HG02840 (cell line): ENCODE measurements at regions not wholly inside any gene's neighbourhood (a gene's known extent, or its start where the extent isn't known, plus 50 kb on each side); places are given as distances from the start of the nearest gene placed in this dataset.
"Not testable (repeated sequence)": the region's sequence is repeated elsewhere in the genome, so short reads cannot be mapped to it uniquely, and the experiment has no call there.

ENCODE experiments used
- ATAC-seq: cut with Tn5 transposase; IDR thresholded peaks from one replicate; pipeline ENCODE4 v1.9.1; 2021; ENCODE audit warnings: mild to moderate bottlenecking, moderate library complexity, moderate number of reproducible peaks; ENCODE audit not compliant: unreplicated experiment, low FRiP score

DNA sequence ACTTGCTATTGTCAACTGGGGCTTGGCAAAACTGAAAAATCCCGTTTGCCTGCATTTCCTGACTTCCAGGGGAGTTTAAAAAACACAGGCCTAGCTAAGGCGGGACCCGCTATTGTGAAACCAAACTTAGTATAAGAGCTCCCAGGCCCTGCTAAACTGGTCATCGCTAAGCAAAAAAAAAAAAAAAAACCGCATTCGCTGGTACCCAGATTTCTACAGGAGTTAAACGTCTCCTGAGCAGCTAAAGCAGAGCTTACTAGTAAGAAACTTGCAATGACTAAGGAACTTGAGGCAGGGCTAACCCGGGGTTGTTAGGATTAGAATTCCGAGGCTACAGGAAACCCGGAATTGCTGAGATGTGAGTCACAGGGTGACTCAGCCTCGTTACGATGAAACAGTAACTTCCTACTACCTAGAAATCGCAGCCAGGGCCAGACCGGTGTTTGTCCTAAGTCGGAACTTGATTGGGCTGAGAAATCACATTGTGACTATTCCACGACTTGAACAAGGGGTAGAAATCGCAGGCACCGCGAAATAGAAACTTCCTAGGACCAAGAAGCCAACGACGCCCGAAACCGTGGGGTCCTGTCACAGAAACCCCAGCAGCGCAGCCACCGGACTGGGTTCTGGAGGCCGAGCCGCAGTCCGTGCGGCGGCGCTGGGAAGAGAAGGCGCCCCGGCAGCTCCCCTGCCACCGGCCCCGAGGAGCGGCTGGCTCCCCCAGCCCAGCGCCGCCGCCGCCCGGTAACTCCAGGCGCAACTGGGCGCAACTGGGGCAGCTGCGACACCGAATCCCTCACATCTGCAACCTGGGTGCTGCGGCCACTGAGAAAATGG lies 89.4 kb downstream of the ANXA2R start:
- peak; percentile 35 for ATAC-seq

DNA sequence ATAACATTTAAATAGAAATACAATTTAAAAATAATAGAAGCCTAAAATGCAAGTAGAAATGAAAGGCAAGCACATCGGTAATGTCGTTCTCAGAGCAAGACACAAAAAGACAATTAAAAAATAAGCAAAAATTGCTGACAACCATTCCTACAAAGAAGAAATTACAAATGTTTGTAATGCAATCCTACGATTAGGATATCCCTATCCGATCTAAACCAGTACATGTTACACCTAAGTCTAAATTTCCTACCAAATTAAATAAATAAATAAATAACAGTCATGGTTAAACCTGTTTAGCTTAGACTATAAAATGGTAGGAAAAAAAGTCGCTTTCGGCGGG lies 90.0 kb downstream of the ANXA2R start:
- ATAC-seq, result no peak

DNA sequence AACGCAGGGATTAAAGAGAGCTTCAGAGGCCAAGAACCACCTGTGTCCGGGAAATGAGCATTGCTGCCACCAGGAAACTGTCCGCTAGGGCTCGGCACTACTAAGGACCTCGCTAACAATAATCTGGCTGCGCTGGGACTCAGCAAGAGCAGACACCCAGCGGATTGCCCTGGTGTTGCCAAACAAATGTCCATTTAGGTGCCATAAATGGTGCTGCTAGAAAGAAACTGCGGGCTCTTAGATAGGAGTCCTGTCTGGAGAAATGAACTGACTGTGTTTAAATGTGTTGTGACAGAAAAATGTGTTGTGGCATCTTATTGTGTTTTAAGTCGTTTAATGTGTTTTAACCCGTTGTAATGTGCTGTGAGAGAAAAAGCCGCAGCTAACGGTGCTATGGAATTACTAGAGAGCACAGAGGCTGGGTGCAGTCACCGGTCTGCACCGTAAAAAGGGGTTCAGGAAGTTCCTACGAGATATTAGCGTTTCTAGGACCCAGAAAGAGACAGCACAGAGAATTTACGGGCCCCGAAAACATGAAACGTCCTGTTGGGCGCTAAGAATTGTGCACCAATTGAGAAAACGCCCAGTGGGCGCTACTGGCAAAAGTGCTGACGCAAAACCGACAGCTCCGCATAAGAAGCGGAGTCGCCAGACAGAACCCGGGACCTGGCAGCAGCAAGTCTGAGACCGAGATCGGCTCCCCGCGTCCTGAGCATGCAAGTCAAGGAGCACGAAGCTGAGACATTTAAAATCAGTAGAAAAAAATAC lies 90.6 kb downstream of the ANXA2R start:
- peak; percentile 54 for ATAC-seq

DNA sequence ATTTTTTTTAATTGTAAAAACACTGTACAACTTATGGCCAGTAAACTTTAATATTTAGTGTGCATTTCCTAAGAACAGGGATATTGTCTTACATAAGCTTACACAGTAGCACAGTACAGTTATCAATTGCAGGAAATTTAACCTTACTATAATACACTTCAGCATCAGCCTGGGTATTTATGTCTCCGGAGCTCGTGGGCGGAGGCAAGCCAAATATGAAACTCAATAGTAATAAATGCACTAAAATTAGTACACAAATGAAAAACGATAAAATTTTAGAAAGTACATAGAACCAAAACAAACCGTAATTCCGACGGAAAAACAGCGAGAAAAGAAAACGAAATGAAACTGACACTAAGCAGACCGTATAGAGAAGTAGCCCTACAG lies 91.2 kb downstream of the ANXA2R start:
- ATAC-seq, result no peak

DNA sequence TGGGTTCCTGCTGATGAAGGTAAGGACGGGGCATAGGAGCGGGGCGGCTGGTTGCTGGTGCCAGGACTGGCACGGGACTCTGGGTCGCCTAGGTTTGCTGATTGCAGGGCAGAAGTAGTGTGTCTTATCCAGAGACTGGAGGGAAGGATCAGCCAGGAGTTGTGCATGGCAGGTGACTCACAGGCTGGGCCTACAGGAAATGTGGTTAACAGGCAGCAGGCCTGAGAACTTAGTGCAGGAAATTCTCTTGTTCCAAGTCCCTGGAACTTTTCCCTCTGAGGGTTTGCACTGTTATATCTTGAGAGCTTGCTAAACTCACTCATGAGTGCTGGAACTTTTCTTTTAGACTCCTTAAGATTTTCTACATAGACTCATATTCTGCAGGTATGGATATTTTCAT lies 95.1 kb downstream of the ANXA2R start:
- ATAC-seq, result no peak

DNA sequence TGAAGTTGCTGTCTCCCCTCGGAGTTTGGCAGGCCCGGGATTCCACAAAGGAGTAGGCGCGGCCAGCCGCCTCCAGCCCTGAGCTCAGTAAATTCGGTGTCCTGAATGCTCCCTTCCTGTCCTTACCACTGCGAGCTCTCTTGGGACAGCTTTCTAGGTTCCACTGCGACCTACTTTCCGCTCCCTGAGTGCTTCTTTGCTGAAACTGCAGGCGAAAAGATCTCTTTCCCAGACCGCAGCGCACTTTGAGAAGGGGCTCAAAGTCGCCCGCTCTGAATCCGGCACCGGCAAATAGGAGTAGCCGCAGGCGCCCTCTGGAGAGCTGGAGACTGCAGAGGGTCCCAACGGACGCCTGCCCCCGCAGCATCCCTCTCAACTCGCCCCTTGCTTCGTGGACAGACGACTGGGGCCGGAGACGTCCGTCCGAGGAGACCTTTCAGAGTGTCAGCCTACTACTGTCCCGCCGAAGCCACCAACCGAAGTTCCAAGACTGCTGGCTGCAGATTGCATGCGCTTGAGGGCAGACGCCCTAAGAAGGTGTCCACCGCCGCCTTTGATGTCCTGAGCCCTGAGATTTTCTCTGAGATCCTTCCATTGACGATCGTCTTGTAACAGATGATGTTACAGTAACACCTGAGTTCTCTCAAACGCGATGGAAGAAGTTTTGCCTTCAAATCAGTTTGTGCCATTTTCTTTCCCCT lies 96.0 kb downstream of the ANXA2R start:
- no peak for ATAC-seq

DNA sequence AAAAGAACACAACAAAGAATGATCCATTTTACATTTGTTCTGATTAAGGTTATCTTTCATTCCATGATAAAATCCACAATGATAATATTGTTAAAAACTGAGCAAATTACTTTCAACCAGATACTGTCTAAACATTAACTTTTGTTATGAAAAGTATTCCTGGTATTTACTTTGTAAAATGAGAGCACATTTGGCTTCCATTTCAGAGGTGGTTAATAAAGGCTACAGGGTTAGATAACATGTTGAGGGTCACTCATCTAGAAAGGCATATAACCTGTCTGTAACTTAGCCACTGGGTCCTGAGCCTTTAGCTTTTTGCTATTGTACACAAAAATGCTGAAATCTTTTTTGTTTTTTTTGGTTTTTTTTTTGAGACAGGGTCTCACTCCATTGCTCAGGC lies 99.3 kb downstream of the ANXA2R start:
- no peak for ATAC-seq

DNA sequence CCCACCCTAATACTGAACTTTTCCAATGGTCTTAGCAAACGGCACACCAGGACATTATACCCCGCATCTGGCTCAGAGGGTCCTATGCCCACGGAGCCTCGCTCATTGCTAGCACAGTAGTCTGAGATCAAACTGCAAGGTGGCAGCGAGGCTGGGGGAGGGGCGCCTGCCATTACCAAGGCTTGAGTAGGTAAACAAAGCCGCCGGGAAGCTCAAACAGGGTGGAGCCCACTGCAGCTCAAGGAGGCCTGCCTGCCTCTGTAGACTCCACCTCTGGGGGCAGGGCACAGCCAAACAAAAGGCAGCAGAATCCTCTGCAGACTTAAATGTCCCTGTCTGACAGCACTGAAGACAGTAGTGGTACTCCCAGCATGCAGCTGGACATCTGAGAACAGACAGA lies 108.1 kb downstream of the ANXA2R start:
- not testable (repeated sequence) for ATAC-seq

DNA sequence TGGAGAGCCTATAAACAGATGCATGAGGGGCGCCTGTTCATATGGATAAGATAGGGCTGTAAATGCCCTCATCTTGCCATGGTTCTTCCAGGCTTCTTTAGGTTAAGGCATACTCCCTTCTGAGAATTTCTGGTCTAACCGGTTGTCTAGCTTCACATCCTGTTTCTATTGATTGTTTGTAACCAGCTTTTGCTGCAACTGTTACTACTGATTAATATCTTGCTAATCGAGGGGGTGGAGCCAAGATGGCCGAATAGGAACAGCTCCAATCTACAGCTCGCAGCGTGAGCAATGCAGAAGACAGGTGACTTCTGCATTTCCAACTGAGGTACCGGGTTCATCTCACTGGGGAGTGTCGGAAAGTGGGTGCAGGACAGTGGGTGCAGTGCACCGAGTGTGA lies 108.7 kb downstream of the ANXA2R start:
- not testable (repeated sequence) for ATAC-seq

DNA sequence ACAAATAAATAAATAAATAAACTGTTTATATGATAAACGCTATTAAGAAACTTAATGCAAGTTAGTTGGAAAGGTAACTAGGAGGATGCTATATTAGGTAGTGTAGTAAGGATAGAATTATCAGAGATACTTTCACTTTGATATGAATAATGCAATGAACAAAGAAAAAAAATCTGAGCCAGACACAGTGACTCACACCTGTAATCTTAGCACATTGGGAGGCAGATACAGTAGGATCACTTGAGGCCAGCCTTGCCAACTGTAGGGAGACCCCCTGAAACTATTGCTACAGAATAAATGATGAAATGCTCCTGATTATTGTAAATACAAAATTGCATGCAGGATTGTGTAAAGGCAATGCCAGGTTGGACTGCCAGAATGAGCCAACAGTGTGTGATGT lies 109.2 kb downstream of the ANXA2R start:
- no peak for ATAC-seq

DNA sequence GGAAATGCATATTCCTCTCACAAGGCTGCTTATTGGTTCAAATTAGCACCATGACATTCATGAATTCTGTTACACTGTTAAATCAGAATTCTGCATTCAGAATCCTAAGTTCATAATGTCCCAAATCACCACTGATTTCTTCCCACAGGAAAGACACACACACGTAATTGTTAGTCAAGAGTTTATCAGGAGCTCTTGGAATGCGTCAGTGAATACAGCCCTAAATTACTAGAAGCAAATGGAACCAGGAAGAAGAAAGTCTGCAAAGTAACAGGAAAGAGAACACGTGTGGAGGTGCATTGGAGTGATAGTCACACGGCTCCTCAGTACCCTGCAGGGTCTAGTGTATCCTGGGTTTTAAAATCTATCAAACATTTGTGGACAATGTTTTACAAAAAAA lies 110.2 kb downstream of the ANXA2R start:
- ATAC-seq, result no peak

DNA sequence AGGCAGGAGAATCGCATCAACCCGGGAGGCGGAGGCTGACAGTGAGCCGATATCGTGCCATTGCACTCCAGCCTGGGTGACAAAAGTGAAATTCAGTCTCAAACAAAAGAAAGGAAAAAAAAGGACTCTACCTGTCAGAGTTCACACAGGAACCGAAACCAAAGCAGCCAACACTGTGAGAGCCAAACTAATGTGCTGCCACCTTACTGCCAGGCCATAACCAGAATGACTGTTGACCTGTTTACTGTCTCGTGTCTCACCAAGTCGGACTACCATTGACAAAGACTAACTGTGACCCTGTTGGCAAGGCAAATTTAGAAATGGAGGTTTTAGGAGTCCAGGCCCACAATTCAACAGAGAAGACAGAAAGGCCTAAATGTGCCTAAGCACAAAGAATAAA lies 112.4 kb downstream of the ANXA2R start:
- ATAC-seq, result no peak

DNA sequence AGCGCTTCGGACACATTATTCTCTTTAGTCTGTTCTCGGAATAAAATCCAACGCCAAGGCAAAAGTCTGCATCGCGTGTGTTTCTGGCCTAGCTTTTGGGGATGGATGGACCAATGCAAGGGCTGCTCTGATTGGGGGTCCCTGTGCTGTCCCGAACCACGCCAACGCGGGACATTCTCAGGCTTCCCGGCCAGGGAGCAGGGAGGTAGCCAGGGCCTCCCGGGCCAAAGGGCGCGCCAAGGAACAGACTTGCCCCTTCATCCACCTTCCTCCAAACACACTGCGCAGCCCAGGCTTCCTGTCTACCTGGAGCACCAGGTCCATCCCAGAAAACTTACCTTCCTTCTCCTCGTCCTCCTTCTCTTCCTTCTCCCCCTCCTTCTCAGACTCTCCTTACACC lies 113.0 kb upstream of the SELENOP start:
- no peak for ATAC-seq

DNA sequence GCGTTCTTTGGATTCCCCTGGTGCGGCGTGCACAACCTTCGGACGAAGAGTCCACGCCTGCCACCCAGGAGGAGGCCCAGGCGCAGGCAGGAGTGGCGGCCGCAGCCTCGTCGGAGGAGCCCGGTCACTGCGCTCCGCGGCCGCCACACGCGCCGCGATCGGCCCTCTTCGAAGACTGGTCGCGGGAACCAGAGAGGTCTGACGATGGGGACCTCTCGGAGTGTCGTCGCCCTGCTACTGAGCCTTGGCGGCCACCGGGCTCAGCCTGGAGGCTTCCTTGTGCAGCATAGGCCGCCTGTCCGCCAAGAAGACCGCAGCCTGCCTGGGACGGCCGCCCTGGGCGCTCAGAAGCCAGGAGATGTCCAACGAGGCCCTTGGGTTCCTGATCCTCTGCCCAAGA lies 112.5 kb upstream of the SELENOP start:
- ATAC-seq, result no peak

DNA sequence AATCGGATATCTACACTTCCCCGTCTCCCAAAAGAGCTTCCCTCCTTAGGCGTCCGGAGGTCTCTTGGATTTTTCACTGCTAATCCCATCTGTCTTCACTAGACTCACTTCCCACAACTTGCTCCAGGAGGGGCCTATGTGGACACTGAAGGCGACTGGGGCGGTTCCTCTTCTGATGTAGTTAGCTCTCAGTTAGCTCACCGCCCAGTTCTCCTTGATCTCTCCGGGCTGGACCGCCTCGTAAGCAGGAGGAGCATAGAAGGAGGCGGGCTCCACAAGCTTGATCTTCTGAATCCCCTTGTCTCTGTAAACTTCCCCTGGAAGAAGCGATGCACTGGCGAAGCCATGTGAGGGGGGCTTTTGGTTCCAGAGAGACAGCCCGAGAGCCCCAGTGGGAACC lies 112.0 kb upstream of the SELENOP start:
- ATAC-seq, result no peak

DNA sequence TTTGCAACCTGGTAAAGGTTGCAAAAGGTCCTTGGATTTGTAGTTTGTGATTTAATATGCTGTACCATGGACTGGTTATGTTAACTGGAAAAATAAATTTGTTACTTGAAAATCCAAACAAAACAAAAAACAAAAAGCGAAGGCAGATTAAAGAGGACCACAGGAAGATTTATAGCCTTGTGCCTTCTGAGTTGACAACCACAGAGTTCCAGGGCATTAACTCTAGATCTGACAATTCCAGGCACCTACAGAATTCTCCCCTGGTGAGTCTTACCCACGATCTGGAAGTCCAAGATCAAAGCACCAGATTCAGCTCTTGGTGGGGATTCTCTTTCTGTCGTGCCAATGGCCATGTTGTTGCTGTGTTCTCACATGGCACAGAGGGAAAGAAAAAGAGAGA lies 107.9 kb upstream of the SELENOP start:
- ATAC-seq, result no peak

DNA sequence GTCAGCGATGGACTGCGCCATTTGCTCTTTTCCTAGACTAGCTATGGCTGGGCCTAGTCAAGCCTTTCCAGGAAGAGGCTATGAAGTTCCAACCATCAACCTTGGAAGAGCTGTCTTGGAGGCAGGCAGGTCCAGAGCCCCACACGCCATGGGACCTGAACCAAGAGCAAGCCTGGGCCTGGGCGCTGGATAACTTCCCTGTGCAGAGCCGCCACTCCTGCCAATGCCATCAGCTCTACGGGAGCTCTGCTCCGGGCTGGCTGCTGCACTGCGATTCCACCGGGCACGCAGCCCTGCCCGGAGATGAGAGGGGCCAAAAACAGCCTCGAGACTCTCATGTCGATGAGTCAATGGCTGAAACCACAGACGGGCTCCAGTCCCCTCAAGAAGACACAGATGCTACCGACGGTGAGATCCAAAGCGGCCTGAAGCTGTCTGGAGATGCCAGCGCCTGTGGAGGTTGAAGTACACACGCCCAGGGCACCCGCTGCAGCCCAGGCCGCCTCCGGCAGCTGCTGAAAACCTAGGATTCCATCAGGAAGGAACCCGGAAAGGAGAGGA lies 103.7 kb upstream of the SELENOP start:
- ATAC-seq, result no peak

DNA sequence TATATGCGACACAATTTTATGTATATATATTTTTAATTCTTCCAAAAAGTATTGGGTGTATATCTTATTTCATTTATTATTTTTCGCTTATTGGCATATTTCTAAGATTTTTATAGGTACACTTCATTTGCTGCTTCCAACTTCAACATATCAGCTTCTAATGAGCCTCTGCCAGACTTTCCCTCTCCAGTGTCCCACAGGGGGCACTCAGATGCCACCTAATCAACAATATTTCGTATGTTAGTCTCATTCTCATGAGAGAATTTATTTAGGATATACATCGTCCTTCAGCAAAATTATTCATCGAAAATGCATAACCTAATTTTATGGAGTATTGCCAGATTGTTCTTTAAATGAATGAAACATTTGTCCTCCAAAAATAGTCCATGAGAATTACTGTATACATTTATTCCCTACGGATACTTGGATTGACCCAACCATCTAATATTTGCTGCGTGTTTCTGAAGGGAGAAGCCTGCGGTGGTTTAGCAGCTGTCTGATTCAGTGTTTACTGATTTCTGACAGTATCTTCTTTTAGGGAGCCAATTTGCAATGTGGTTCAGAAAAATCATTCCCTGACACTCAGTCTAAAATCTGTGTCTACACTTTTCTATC lies 100.6 kb upstream of the SELENOP start:
- ATAC-seq, result no peak

DNA sequence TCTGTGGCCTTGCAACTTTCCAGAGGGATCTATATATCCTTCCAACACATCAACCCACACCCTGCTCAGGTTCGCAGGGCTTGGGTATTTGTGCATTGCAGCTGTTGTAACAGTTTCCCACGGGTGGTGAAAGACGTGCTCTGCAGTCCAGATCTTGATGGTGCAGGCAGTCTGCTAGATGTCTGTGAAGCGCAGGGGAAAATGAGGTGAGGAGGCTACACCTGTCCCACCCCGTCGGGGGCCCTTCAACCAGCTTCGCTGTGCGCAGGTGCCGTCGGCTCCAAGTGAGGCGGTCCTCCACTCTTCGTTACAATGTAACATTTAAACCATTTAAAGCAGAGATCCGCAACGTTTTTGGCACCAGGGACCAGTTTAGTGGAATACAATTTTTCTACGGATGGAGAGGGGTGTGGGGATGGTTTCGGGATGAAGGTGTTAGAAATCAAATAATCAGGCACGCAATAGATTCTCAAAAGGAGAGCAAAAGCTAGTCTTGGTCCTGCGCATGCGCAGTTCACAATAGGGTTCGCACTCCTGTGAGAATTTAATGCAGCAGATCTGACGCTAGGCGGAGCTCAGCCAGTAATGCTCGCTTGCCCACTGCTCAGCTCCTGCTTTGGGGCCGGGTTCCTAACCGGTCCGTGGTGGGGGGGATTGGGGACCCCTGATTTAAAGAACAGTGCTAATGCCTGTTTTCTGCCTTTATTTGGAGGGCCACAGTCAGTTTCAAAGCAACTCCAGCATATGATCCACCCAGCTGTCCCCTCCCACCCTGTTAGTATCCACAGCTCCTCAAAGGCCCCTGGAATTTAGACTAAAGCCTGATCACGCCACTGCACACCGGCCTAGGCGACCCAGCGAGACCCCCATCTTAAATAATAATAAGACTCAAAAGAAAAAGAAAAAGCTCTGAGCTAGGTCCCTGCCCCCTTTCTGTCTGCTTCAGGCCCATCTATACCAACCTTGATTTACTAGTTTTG lies 97.1 kb upstream of the SELENOP start:
- peak; percentile 94 for ATAC-seq

DNA sequence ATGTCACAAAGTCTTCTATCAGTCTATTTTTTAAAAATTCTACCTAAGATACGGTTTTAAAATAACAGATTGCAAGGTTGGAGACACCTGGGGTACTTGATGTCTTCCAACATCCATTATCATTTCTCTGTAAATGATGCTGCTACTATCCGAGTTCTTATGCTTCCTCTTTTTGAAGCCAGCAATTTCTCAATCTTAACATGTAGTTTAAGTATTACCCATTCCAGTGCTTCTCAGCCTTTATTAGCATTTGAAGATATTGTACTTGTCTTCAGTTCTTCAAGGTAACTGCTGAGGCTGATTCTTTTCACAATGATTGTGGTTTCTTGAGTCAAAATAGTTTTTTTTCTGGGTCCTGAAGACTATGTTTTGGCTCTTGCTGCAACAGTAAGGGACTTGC lies 96.4 kb upstream of the SELENOP start:
- no peak for ATAC-seq
